SK-N-SH (cell line): ENCODE measurements at regions not wholly inside any gene's neighbourhood (a gene's known extent, or its start where the extent isn't known, plus 50 kb on each side); places are given as distances from the start of the nearest gene placed in this dataset.

Experiments used
- CTCF ChIA-PET: fragments of 300-600, 350-600 bp; formaldehyde crosslinking; extraction: SDS; loops from one replicate; lab custom pipeline; 2021; lab: Yijun Ruan, JAX
- POLR2A ChIA-PET: fragments of 350-600 bp; sonication (Branson Sonifier 250); formaldehyde crosslinking; extraction: SDS; loops from one replicate; lab custom pipeline; 2020; ENCODE audit warnings: antibody characterized with exemption, inconsistent platforms; lab: Yijun Ruan, JAX
- DNase-seq: peaks from one replicate; pipeline ENCODE4 v3.0.0; 2012
- H2AFZ ChIP-seq: fragments of 200-600 bp; sonication (generic); 2 replicates; pipeline ENCODE4 v1.8.1; 2016; ENCODE audit warnings: antibody characterized with exemption, mild to moderate bottlenecking, low read depth
- H3F3A ChIP-seq: fragments of 200-600 bp; sonication (generic); replicated peaks from 2 replicates; pipeline ENCODE3; 2016; ENCODE audit warnings: antibody characterized with exemption, mild to moderate bottlenecking; ENCODE audit not compliant: insufficient read depth
- H3K27ac ChIP-seq, 2 experiments: fragments of 200-500 bp in 1 of 2; fragments of 200-600 bp in 1 of 2; sonication (Bioruptor generic) in 1 of 2; sonication (generic), shearing (Covaris generic) in 1 of 2; 2 replicates each; pipeline versions ENCODE4 v1.5.1 to v1.6.1; 2014 to 2016; ENCODE audit warnings: low read depth in 2 of 2, inconsistent platforms in 1 of 2, low read length in 1 of 2, mild to moderate bottlenecking in 1 of 2, mixed read lengths in 1 of 2
- H3K27me3 ChIP-seq: fragments of 200-600 bp; sonication (generic), shearing (Covaris generic); 2 replicates; pipeline ENCODE4 v1.6.1; 2016; ENCODE audit warnings: mixed run types; ENCODE audit not compliant: insufficient read depth
- H3K36me3 ChIP-seq, 2 experiments: fragments of 200-500 bp in 1 of 2; fragments of 200-600 bp in 1 of 2; sonication (Bioruptor generic) in 1 of 2; sonication (generic) in 1 of 2; replicated peaks in 1 of 2; 2 replicates each; pipeline versions ENCODE3 to v1.5.1; 2014 to 2016; ENCODE audit warnings: low read length in 1 of 2, mild to moderate bottlenecking in 1 of 2; ENCODE audit not compliant: insufficient read depth in 2 of 2, control insufficient read depth in 1 of 2
- H3K4me1 ChIP-seq, 2 experiments: fragments of 200-500 bp in 1 of 2; fragments of 200-600 bp in 1 of 2; sonication (Bioruptor generic) in 1 of 2; sonication (generic), shearing (Covaris generic) in 1 of 2; 2 replicates each; pipeline versions ENCODE4 v1.5.1 to v1.6.1; 2014 to 2016; ENCODE audit warnings: low read depth in 1 of 2, low read length in 1 of 2, mixed run types in 1 of 2; ENCODE audit not compliant: insufficient read depth in 2 of 2, control insufficient read depth in 1 of 2
- H3K4me2 ChIP-seq: fragments of 200-600 bp; sonication (generic), shearing (Covaris generic); 2 replicates; pipeline ENCODE4 v1.6.1; 2017; ENCODE audit warnings: mixed run types
- H3K4me3 ChIP-seq, 2 experiments: fragments of 200-500 bp in 1 of 2; fragments of 200-600 bp in 1 of 2; sonication (Bioruptor generic) in 1 of 2; sonication (generic), shearing (Covaris generic) in 1 of 2; 2 replicates each; pipeline versions ENCODE4 v1.5.1 to v1.8.1; 2014 to 2016; ENCODE audit warnings: low read depth in 2 of 2, inconsistent platforms in 1 of 2, low read length in 1 of 2, mild to moderate bottlenecking in 1 of 2, mixed read lengths in 1 of 2, moderate library complexity in 1 of 2
- H3K79me2 ChIP-seq: fragments of 200-600 bp; sonication (generic); 2 replicates; pipeline ENCODE4 v1.8.1; 2017; ENCODE audit warnings: mild to moderate bottlenecking; ENCODE audit not compliant: insufficient read depth
- H3K9ac ChIP-seq: fragments of 200-600 bp; sonication (generic); 2 replicates; pipeline ENCODE4 v1.6.1; 2017; ENCODE audit warnings: mixed run types
- H3K9me2 ChIP-seq: fragments of 200-600 bp; sonication (generic); 2 replicates; pipeline ENCODE4 v1.6.1; 2017; ENCODE audit warnings: mixed run types
- H3K9me3 ChIP-seq: fragments of 200-600 bp; sonication (generic); 2 replicates; pipeline ENCODE4 v1.6.1; 2017; ENCODE audit warnings: mixed run types, mild to moderate bottlenecking, moderate library complexity
- H4K20me1 ChIP-seq: fragments of 200-600 bp; sonication (generic); 2 replicates; pipeline ENCODE4 v1.6.1; 2017; ENCODE audit warnings: mild to moderate bottlenecking, mixed run types; ENCODE audit not compliant: insufficient read depth
- ELF1 ChIP-seq: IDR thresholded peaks from 2 replicates; pipeline ENCODE4 v1.4.0; 2012
- EZH2phosphoT487 ChIP-seq: fragments of 200-600 bp; sonication (generic); IDR thresholded peaks from 2 replicates; pipeline ENCODE4 v1.6.1; 2017; ENCODE audit warnings: low read depth, mixed run types, mild to moderate bottlenecking, antibody characterized with exemption, moderate library complexity, borderline replicate concordance
- FOXM1 ChIP-seq: IDR thresholded peaks from 2 replicates; pipeline ENCODE4 v1.4.0; 2012; ENCODE audit warnings: low read depth, mild to moderate bottlenecking
- GABPA ChIP-seq: IDR thresholded peaks from 2 replicates; pipeline ENCODE4 v1.4.0; 2012; ENCODE audit warnings: low read depth, mild to moderate bottlenecking
- JUND ChIP-seq: IDR thresholded peaks from 2 replicates; pipeline ENCODE4 v1.4.0; 2012
- NFIC ChIP-seq: IDR thresholded peaks from 2 replicates; pipeline ENCODE4 v1.4.0; 2012; ENCODE audit warnings: borderline replicate concordance
- REST ChIP-seq: IDR thresholded peaks from 2 replicates; pipeline ENCODE4 v1.6.1; 2012; ENCODE audit warnings: mild to moderate bottlenecking, low read depth, low read length, moderate library complexity
- RFX5 ChIP-seq: IDR thresholded peaks from 2 replicates; pipeline ENCODE4 v1.6.1; 2012; ENCODE audit warnings: mild to moderate bottlenecking, improper control_type of control experiment, low read length
- TAF1 ChIP-seq: IDR thresholded peaks from 2 replicates; pipeline ENCODE4 v1.6.1; 2012; ENCODE audit warnings: low read depth, mild to moderate bottlenecking, low read length, moderate library complexity, borderline replicate concordance
- USF1 ChIP-seq: IDR thresholded peaks from 2 replicates; pipeline ENCODE4 v1.4.0; 2012; ENCODE audit warnings: low read depth, borderline replicate concordance
- YY1 ChIP-seq: IDR thresholded peaks from 2 replicates; pipeline ENCODE4 v1.4.0; 2012; ENCODE audit warnings: low read depth, mild to moderate bottlenecking
- ZBTB33 ChIP-seq: IDR thresholded peaks from 2 replicates; pipeline ENCODE4 v1.4.0; 2012; ENCODE audit warnings: low read depth, borderline replicate concordance
- WGBS: methylation state at CpG from one replicate; pipeline ENCODE4 v1.1.6; 2017; ENCODE audit warnings: low lambda C conversion rate; 5-methylcytosine and 5-hydroxymethylcytosine counted together
- TF ChIP-seq, protein P1 (sequence below): IDR thresholded peaks from 2 replicates; pipeline ENCODE4; 2012

DNA sequence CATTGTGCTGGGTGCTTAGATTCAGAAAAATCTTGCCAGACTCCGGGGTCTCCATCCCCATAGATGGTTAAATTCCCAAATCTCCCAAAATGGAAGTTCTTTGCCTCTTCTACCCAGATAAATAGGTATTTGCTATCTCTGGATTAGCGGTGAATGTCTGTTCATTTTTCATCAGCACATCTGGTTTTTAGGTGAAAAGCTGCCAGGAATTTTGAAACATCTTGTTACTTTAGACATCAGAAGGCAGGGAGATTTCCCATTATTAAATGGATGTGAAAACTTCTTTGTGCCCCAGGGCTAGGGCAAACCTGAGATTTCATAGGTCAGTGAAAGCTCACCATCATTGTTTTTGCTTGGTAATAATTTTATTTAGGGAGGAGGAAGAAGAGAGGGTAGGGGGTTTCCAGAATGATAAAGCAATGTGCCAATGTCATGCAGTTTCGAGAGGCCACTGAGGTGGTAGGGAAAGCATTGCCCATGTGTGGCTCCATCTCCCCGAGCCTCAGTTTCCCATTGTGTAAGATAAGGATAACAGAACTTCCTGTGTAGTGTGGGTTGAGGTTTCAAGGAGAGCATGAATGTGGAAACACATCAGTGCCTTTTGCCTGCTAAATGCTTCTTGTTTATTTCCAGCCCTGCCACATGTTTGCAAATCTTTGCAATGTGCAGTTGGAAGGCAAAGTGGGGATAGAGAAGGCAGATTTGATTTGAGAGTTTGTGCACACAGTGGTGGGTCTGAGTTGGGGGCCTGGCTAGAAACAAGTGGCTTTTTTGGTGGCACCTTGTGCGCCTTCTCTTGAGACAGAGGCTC, 147.2 kb upstream of the KLF4 start (continued):
- TF ChIP-seq RFX5 = no peak

DNA sequence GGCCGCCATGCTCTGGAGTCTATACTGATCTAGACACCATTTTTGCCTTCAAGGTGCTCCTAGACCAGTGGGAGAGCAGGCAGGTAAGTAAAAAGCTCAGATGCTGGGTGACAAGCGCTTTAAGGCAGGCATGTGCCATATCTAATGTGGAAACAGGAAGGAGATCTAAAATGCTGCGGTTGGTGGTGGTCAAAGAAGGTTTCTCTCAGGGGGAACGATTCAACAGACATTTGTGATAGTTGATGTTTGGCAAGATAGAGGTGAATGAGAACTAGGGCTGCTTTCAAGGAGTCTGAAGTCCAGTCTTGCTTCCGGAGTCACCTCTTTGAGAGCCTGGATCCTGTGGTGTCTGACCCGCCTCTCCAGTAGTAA, 146.2 kb upstream of the KLF4 start:
- Histone ChIP-seq H3K9me2 (no peaks in the 10 kb centered on the region), H4K20me1 (no peaks in the 10 kb centered on the region), H3K79me2 (no peaks in the 10 kb centered on the region), H3K4me2 (no peak overlapping the region), H3K9me3 (no peaks in the 10 kb centered on the region), H3K27me3 (peaks cover 43% of the 10 kb centered on the region; the same call in 1 of the 2 replicates), H3K27ac (no peak overlapping the region), H3K4me1 (no peaks in the 10 kb centered on the region; a peak in 1 of 4 replicates), H3F3A (no peaks in the 10 kb centered on the region), H3K36me3 (no peaks in the 10 kb centered on the region), H2AFZ (no peak overlapping the region), H3K4me3 (no peak overlapping the region), H3K9ac (no peak overlapping the region)
- no peak for DNase-seq
- CTCF ChIA-PET = no interaction called here
- TF ChIP-seq ELF1 (no peak), EZH2phosphoT487 (no peak), JUND (no peak), GABPA (no peak), YY1 (no peak), TAF1 (no peak), REST (no peak), RFX5 (no peak), USF1 (no peak), FOXM1 (no peak), NFIC (no peak), ZBTB33 (no peak)
- TF ChIP-seq, protein P1, sequence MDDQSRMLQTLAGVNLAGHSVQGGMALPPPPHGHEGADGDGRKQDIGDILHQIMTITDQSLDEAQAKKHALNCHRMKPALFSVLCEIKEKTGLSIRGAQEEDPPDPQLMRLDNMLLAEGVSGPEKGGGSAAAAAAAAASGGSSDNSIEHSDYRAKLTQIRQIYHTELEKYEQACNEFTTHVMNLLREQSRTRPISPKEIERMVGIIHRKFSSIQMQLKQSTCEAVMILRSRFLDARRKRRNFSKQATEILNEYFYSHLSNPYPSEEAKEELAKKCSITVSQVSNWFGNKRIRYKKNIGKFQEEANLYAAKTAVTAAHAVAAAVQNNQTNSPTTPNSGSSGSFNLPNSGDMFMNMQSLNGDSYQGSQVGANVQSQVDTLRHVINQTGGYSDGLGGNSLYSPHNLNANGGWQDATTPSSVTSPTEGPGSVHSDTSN = no peak
- POLR2A ChIA-PET = no interaction called here
- WGBS = 65% methylated on average over 5 of the region's 6 CpGs
